HEK293 (cell line): ENCODE measurements at regions not wholly inside any gene's neighbourhood (a gene's known extent, or its start where the extent isn't known, plus 50 kb on each side); places are given as distances from the start of the nearest gene placed in this dataset.
"Not testable (repeated sequence)": the region's sequence is repeated elsewhere in the genome, so short reads cannot be mapped to it uniquely, and the experiment has no call there.

Experiments
- CTCF ChIA-PET: fragments of 350-600 bp; formaldehyde crosslinking; extraction: SDS; loops from one replicate; lab custom pipeline; 2021; ENCODE audit warnings: antibody characterized with exemption; lab: Yijun Ruan, JAX
- POLR2A ChIA-PET: fragments of 300-600 bp; formaldehyde crosslinking; extraction: SDS; loops from one replicate; lab custom pipeline; 2020; ENCODE audit warnings: antibody characterized with exemption, inconsistent platforms; lab: Yijun Ruan, JAX
- H3K27ac ChIP-seq: fragments of 200-500 bp; sonication (Bioruptor generic); 2 replicates; pipeline ENCODE4 v1.5.1; 2014; ENCODE audit warnings: low read depth, low read length, control low read depth, inconsistent platforms; ENCODE audit errors: extremely low read depth
- H3K36me3 ChIP-seq, 2 experiments: fragments of 200-500 bp in 1 of 2; sonication (Bioruptor generic) in 1 of 2; 1 replicate in 1 of 2; 2 replicates in 1 of 2; pipeline ENCODE4 v1.5.1; 2014 to 2017; ENCODE audit warnings: inconsistent platforms in 2 of 2, low read length in 2 of 2; ENCODE audit not compliant: control insufficient read depth in 2 of 2, insufficient read depth in 1 of 2
- H3K4me1 ChIP-seq: fragments of 200-500 bp; sonication (Bioruptor generic); 2 replicates; pipeline ENCODE4 v1.5.1; 2014; ENCODE audit warnings: mild to moderate bottlenecking, low read length, inconsistent platforms; ENCODE audit not compliant: control insufficient read depth, insufficient read depth
- H3K4me3 ChIP-seq: 2 replicates; pipeline ENCODE4 v1.5.1; 2011; ENCODE audit warnings: low read depth, mild to moderate bottlenecking, control low read depth, low read length, moderate library complexity
- H3K9me3 ChIP-seq: fragments of 200-500 bp; sonication (Bioruptor generic); 2 replicates; pipeline ENCODE4 v1.5.1; 2014; ENCODE audit warnings: low read depth, low read length, inconsistent platforms; ENCODE audit not compliant: control insufficient read depth, insufficient read depth
- ATF2 ChIP-seq: fragments of 450-650 bp; formaldehyde crosslinking; IDR thresholded peaks from 2 replicates; pipeline ENCODE4 v1.5.1; 2016; ENCODE audit warnings: missing biosample characterization, missing genetic modification characterization, low read depth
- KLF1 ChIP-seq: fragments of 450-650 bp; formaldehyde crosslinking; IDR thresholded peaks from 2 replicates; pipeline ENCODE4 v1.5.1; 2016; ENCODE audit warnings: missing biosample characterization, missing genetic modification characterization
- KLF9 ChIP-seq: fragments of 450-650 bp; formaldehyde crosslinking; IDR thresholded peaks from 2 replicates; pipeline ENCODE4 v1.5.1; 2016; ENCODE audit warnings: missing biosample characterization, missing genetic modification characterization, low read depth
- SCRT1 ChIP-seq: fragments of 450-650 bp; formaldehyde crosslinking; IDR thresholded peaks from 2 replicates; pipeline ENCODE4 v1.5.1; 2016; ENCODE audit warnings: missing biosample characterization, missing genetic modification characterization, borderline replicate concordance
- ZBTB21 ChIP-seq: fragments of 450-650 bp; formaldehyde crosslinking; IDR thresholded peaks from 2 replicates; pipeline ENCODE4 v1.5.1; 2017; ENCODE audit warnings: missing biosample characterization, missing genetic modification characterization
- ZNF140 ChIP-seq: fragments of 450-650 bp; formaldehyde crosslinking; IDR thresholded peaks from 2 replicates; pipeline ENCODE4 v1.5.1; 2016; ENCODE audit warnings: missing biosample characterization, missing genetic modification characterization
- ZNF624 ChIP-seq: fragments of 450-650 bp; formaldehyde crosslinking; IDR thresholded peaks from 2 replicates; pipeline ENCODE4 v1.5.1; 2017; ENCODE audit warnings: missing biosample characterization, missing genetic modification characterization
- ZNF629 ChIP-seq: fragments of 450-650 bp; formaldehyde crosslinking; IDR thresholded peaks from 2 replicates; pipeline ENCODE4 v1.5.1; 2017; ENCODE audit warnings: missing biosample characterization, missing genetic modification characterization
- TF ChIP-seq, protein P1 (sequence below): fragments of 450-650 bp; formaldehyde crosslinking; IDR thresholded peaks from 2 replicates; pipeline ENCODE4 v1.5.1; 2016; ENCODE audit warnings: missing biosample characterization, missing genetic modification characterization

GRCh38 chr14:105660816-105661531 lies 134.6 kb downstream of the TMEM121 start:
- POLR2A ChIA-PET, result no interaction called here
- no peaks in the 10 kb centered on the region for H3K9me3 ChIP-seq
- CTCF ChIA-PET, result no interaction called here
- TF ChIP-seq ZNF140 (tag by site-specific recombination), result no peak
- TF ChIP-seq ZNF629 (tag by site-specific recombination), result 0 out of 2 replicates have a peak, but pooled peaks have one; percentile 36
- no peak for TF ChIP-seq ZNF624 (tag by site-specific recombination)
- no peak for TF ChIP-seq KLF1 (tag by site-specific recombination)
- TF ChIP-seq, protein P1, sequence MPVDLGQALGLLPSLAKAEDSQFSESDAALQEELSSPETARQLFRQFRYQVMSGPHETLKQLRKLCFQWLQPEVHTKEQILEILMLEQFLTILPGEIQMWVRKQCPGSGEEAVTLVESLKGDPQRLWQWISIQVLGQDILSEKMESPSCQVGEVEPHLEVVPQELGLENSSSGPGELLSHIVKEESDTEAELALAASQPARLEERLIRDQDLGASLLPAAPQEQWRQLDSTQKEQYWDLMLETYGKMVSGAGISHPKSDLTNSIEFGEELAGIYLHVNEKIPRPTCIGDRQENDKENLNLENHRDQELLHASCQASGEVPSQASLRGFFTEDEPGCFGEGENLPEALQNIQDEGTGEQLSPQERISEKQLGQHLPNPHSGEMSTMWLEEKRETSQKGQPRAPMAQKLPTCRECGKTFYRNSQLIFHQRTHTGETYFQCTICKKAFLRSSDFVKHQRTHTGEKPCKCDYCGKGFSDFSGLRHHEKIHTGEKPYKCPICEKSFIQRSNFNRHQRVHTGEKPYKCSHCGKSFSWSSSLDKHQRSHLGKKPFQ (tag by site-specific recombination), result peak; percentile 92
- peak; percentile 34; the same call in 1 of the 2 replicates for TF ChIP-seq ZBTB21 (tag by site-specific recombination)
- no peak for TF ChIP-seq SCRT1 (tag by site-specific recombination)
- TF ChIP-seq ATF2, result 0 out of 2 replicates have a peak, but pooled peaks have one; percentile 60
- no peak overlapping the region for H3K4me3 ChIP-seq
- no peak overlapping the region for H3K27ac ChIP-seq
- H3K4me1 ChIP-seq, result no peaks in the 10 kb centered on the region
- no peaks in the 10 kb centered on the region for H3K36me3 ChIP-seq

- POLR2A ChIA-PET, H3K9me3 ChIP-seq, H3K27ac ChIP-seq, H3K4me3 ChIP-seq, H3K36me3 ChIP-seq, H3K4me1 ChIP-seq, CTCF ChIA-PET: not testable (repeated sequence)
Observed at GRCh38 chr14:105662043-105662442, 135.7 kb downstream of the TMEM121 start.

- H3K9me3 ChIP-seq, POLR2A ChIA-PET, CTCF ChIA-PET, H3K4me3 ChIP-seq, H3K27ac ChIP-seq, H3K4me1 ChIP-seq, H3K36me3 ChIP-seq: not testable (repeated sequence)
Observed at GRCh38 chr14:105662592-105662991, 136.2 kb downstream of the TMEM121 start.

- CTCF ChIA-PET, H3K4me3 ChIP-seq, POLR2A ChIA-PET, H3K36me3 ChIP-seq, H3K27ac ChIP-seq, H3K9me3 ChIP-seq, H3K4me1 ChIP-seq: not testable (repeated sequence)
Observed at GRCh38 chr14:105663323-105663722, 136.9 kb downstream of the TMEM121 start.

GRCh38 chr14:105663818-105664596 lies 137.6 kb downstream of the TMEM121 start:
- H3K4me3 ChIP-seq, H3K4me1 ChIP-seq, H3K9me3 ChIP-seq, H3K36me3 ChIP-seq, POLR2A ChIA-PET, H3K27ac ChIP-seq, CTCF ChIA-PET: not testable (repeated sequence)
- peak; percentile 54 for TF ChIP-seq KLF9 (tag by site-specific recombination)
